ENCODE measurements at regions not wholly inside any gene's neighbourhood (a gene's known extent, or its start where the extent isn't known, plus 50 kb on each side); places are given as distances from the start of the nearest gene placed in this dataset.

GRCh38 chr14:106841701-106842100, 1315.3 kb downstream of the TMEM121 start:
- no peak for DNase-seq (ENCODE audit: low read depth in 2 of 2)

- no peak for DNase-seq (ENCODE audit: low read depth in 2 of 2)
Measured at GRCh38 chr14:106842687-106843086, 1316.3 kb downstream of the TMEM121 start.

GRCh38 chr14:106843386-106843785, 1317.0 kb downstream of the TMEM121 start:
- no peak for DNase-seq (ENCODE audit: low read depth in 2 of 2)

- peak in 1 of 2 donors; percentile 14 for DNase-seq (ENCODE audit: low read depth in 2 of 2)
Measured at GRCh38 chr14:106843951-106844483, 1317.6 kb downstream of the TMEM121 start.

GRCh38 chr14:106844608-106845285, 1318.4 kb downstream of the TMEM121 start:
- peak; percentile 41 to 50 for DNase-seq (ENCODE audit: low read depth in 2 of 2)

- DNase-seq (ENCODE audit: low read depth in 2 of 2), result peak in 1 of 2 donors; percentile 15
Measured at GRCh38 chr14:106845286-106846087, 1319.1 kb downstream of the TMEM121 start.

GRCh38 chr14:106846218-106846617, 1319.8 kb downstream of the TMEM121 start:
- DNase-seq (ENCODE audit: low read depth in 2 of 2), result no peak

- no peak for DNase-seq (ENCODE audit: low read depth in 2 of 2)
Measured at GRCh38 chr14:106848330-106849121, 1322.1 kb downstream of the TMEM121 start.

- DNase-seq (ENCODE audit: low read depth in 2 of 2), result no peak
Measured at GRCh38 chr14:106850913-106851825, 1324.8 kb downstream of the TMEM121 start.

GRCh38 chr14:106872611-106873446, 1346.4 kb downstream of the TMEM121 start:
- DNase-seq (ENCODE audit: low read depth in 2 of 2), result peak; percentile 85 to 88

GRCh38 chr14:106874350-106874749, 1348.0 kb downstream of the TMEM121 start:
- no peak for DNase-seq (ENCODE audit: low read depth in 2 of 2)

GRCh38 chr14:106875503-106875902, 1349.1 kb downstream of the TMEM121 start:
- no peak for DNase-seq (ENCODE audit: low read depth in 2 of 2)

GRCh38 chr14:106876711-106877110, 1350.3 kb downstream of the TMEM121 start:
- DNase-seq (ENCODE audit: low read depth in 2 of 2), result no peak

- DNase-seq (ENCODE audit: low read depth in 2 of 2), result no peak
Measured at GRCh38 chr14:106877517-106877916, 1351.1 kb downstream of the TMEM121 start.

- DNase-seq (ENCODE audit: low read depth in 2 of 2), result peak in 1 of 2 donors; percentile 27
Measured at GRCh38 chr14:106879241-106879640, 1352.9 kb downstream of the TMEM121 start.

- DNase-seq (ENCODE audit: low read depth in 2 of 2), result no peak
Measured at GRCh38 chr14:106883218-106883692, 1356.9 kb downstream of the TMEM121 start.
